Nephron (organoid): ENCODE measurements at regions not wholly inside any gene's neighbourhood (a gene's known extent, or its start where the extent isn't known, plus 50 kb on each side); places are given as distances from the start of the nearest gene placed in this dataset.

ENCODE experiments used
- H3K27ac Mint-ChIP-seq, 3 experiments: 2 replicates each; pipeline ENCODE4 v1.8.0; 2020; ENCODE audit warnings: mixed read lengths in 3 of 3, mild to moderate bottlenecking in 2 of 3, moderate library complexity in 1 of 3
- H3K27me3 Mint-ChIP-seq: 2 replicates; pipeline ENCODE4 v1.8.0; 2021; ENCODE audit warnings: low read depth, mild to moderate bottlenecking, moderate library complexity, mixed read lengths
- H3K36me3 Mint-ChIP-seq: 2 replicates; pipeline ENCODE4 v1.8.0; 2020; ENCODE audit warnings: low read depth, mixed read lengths
- H3K4me1 Mint-ChIP-seq: 2 replicates; pipeline ENCODE4 v1.8.0; 2020; ENCODE audit warnings: mixed read lengths
- H3K4me3 Mint-ChIP-seq, 3 experiments: 2 replicates each; pipeline ENCODE4 v1.8.0; 2020; ENCODE audit warnings: mild to moderate bottlenecking in 3 of 3, mixed read lengths in 3 of 3, moderate library complexity in 2 of 3
- H3K9me3 Mint-ChIP-seq: 2 replicates; pipeline ENCODE4 v1.8.0; 2020; ENCODE audit warnings: mixed read lengths
- TF ChIP-seq, protein P1 (sequence below), 3 experiments: fragments of 200-600 bp; sonication (generic); IDR thresholded peaks; one replicate each; pipeline ENCODE4 v1.5.0; 2021; ENCODE audit warnings: antibody characterized with exemption in 3 of 3; ENCODE audit not compliant: unreplicated experiment in 3 of 3

- Mint-ChIP-seq H3K36me3 (no peaks in the 10 kb centered on the region), H3K9me3 (peaks cover 2% of the 10 kb centered on the region), H3K4me3 (no peak overlapping the region), H3K4me1 (peaks cover 57% of the 10 kb centered on the region), H3K27me3 (peaks cover 4% of the 10 kb centered on the region), H3K27ac (peak overlapping the region; percentile 2 to 73 (median 28))
- TF ChIP-seq, protein P1, sequence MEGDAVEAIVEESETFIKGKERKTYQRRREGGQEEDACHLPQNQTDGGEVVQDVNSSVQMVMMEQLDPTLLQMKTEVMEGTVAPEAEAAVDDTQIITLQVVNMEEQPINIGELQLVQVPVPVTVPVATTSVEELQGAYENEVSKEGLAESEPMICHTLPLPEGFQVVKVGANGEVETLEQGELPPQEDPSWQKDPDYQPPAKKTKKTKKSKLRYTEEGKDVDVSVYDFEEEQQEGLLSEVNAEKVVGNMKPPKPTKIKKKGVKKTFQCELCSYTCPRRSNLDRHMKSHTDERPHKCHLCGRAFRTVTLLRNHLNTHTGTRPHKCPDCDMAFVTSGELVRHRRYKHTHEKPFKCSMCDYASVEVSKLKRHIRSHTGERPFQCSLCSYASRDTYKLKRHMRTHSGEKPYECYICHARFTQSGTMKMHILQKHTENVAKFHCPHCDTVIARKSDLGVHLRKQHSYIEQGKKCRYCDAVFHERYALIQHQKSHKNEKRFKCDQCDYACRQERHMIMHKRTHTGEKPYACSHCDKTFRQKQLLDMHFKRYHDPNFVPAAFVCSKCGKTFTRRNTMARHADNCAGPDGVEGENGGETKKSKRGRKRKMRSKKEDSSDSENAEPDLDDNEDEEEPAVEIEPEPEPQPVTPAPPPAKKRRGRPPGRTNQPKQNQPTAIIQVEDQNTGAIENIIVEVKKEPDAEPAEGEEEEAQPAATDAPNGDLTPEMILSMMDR (IDR thresholded peaks at IDR 0.05; ENCODE audit: unreplicated experiment in 3 of 3) = no peak
Measured at GRCh38 chr2:12821656-12822055, 104.9 kb downstream of the TRIB2 start.

- Mint-ChIP-seq H3K27ac (peak overlapping the region; percentile 88 to 93 (median 93)), H3K27me3 (peaks cover 4% of the 10 kb centered on the region), H3K36me3 (no peaks in the 10 kb centered on the region), H3K4me1 (peaks cover 49% of the 10 kb centered on the region), H3K4me3 (peak overlapping the region in 2 of 3 experiments; percentile 34 to 53), H3K9me3 (no peaks in the 10 kb centered on the region)
- TF ChIP-seq, protein P1 (IDR thresholded peaks at IDR 0.05; ENCODE audit: unreplicated experiment in 3 of 3) = no peak
Measured at GRCh38 chr2:12824351-12824777, 107.6 kb downstream of the TRIB2 start.

DNA sequence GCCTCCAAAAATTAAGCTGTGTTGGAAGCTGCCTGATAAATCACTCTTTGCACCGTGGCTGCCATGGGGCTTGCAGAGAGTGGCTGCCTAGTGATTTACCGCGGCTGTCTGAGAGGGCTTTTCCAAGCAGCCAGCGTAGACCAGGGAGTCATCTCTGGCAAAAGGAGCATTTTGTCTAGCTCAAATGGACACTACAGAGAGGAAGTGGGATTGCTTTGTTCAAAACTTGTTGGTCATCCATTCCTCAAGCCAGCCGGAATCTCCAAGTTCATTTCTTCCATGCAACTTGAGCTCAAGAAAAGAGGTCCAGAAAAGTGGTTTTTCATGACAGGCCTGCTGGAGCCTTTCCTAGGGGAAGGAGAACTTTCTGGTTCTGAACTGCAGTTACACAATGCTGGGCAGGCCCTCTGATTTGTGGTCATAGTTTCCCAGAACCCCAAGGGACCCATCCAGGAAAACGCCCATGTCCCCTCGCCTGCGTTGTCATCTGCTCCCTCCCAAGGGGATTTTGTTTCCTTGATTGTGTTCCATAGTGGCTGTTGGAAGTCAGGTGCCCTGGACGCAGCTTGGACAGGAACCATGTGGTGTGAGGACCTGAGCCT is 108.1 kb downstream of the TRIB2 start:
- TF ChIP-seq, protein P1 (IDR thresholded peaks at IDR 0.05; ENCODE audit: unreplicated experiment in 3 of 3) = no peak
- Mint-ChIP-seq H3K27ac (peak overlapping the region; percentile 88 to 93 (median 93)), H3K27me3 (peaks cover 4% of the 10 kb centered on the region), H3K36me3 (no peaks in the 10 kb centered on the region), H3K9me3 (no peaks in the 10 kb centered on the region), H3K4me1 (peaks cover 49% of the 10 kb centered on the region), H3K4me3 (peak overlapping the region in 2 of 3 experiments; percentile 34 to 53)

- Mint-ChIP-seq H3K4me1 (peaks cover 48% of the 10 kb centered on the region), H3K27ac (peak overlapping the region in 1 of 3 experiments; percentile 15), H3K36me3 (no peaks in the 10 kb centered on the region), H3K9me3 (no peaks in the 10 kb centered on the region), H3K27me3 (peaks cover 4% of the 10 kb centered on the region), H3K4me3 (no peak overlapping the region)
- TF ChIP-seq, protein P1 (IDR thresholded peaks at IDR 0.05; ENCODE audit: unreplicated experiment in 3 of 3) = no peak
Measured at GRCh38 chr2:12826781-12827180, 110.0 kb downstream of the TRIB2 start.

DNA sequence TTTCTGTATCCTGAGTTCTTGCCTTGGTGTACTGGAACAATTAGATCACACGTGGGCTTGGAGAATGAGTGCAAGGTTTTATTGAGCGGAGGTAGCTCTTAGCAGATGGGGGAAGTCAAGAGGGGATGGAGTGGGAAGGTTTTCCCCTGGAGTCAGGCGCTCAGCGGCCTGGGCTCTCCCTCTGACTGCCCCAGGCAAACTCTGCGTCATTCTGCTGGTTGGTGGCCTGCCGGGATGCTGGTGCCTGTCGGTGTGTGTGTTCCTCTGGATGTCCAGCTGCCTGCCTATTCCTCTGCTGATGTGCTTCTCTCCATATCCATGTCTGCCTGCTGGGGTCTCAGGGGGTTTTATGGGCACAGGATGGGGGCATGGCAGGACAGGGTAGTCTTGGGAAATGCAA is 111.0 kb downstream of the TRIB2 start:
- Mint-ChIP-seq H3K27ac (peak overlapping the region in 1 of 3 experiments; percentile 39), H3K27me3 (peaks cover 4% of the 10 kb centered on the region), H3K4me1 (peaks cover 48% of the 10 kb centered on the region), H3K36me3 (no peaks in the 10 kb centered on the region), H3K9me3 (no peaks in the 10 kb centered on the region), H3K4me3 (no peak overlapping the region)
- TF ChIP-seq, protein P1 (IDR thresholded peaks at IDR 0.05; ENCODE audit: unreplicated experiment in 3 of 3) = no peak

GRCh38 chr2:12828980-12829379 is 112.2 kb downstream of the TRIB2 start:
- Mint-ChIP-seq H3K36me3 (no peaks in the 10 kb centered on the region), H3K27ac (peak overlapping the region in 2 of 3 experiments; percentile 10 to 20), H3K9me3 (no peaks in the 10 kb centered on the region), H3K27me3 (no peaks in the 10 kb centered on the region), H3K4me3 (no peak overlapping the region), H3K4me1 (peaks cover 41% of the 10 kb centered on the region)
- TF ChIP-seq, protein P1 (IDR thresholded peaks at IDR 0.05; ENCODE audit: unreplicated experiment in 3 of 3) = no peak
